Keratinocyte (primary cell): ENCODE measurements at regions not wholly inside any gene's neighbourhood (a gene's known extent, or its start where the extent isn't known, plus 50 kb on each side); places are given as distances from the start of the nearest gene placed in this dataset.

ENCODE experiments used
- CTCF ChIP-seq, 3 experiments: IDR thresholded peaks in 1 of 3; conservative IDR thresholded peaks in 1 of 3; optimal IDR thresholded peaks in 1 of 3; 2 replicates in 2 of 3; 3 replicates in 1 of 3; pipeline versions ENCODE3 to v1.5.1; 2011; ENCODE audit warnings: low read length in 3 of 3, mild to moderate bottlenecking in 3 of 3, moderate library complexity in 2 of 3, control low read depth in 1 of 3, inconsistent platforms in 1 of 3; ENCODE audit not compliant: insufficient read depth in 2 of 3; ENCODE audit errors: extremely low read depth in 1 of 3
- EZH2 ChIP-seq: IDR thresholded peaks from one replicate; pipeline ENCODE4 v1.6.1; 2012; ENCODE audit warnings: inconsistent platforms, mild to moderate bottlenecking, low read length, moderate library complexity

GRCh38 chr5:34509392-34509791, 146.7 kb upstream of the RAI14 start:
- TF ChIP-seq CTCF (optimal IDR thresholded peaks at IDR 0.05 in 1 of 3, IDR thresholded peaks at IDR 0.05 in 1 of 3, conservative IDR thresholded peaks at IDR 0.05 in 1 of 3; ENCODE audit: extremely low read depth in 1 of 3, insufficient read depth in 2 of 3, low read length in 3 of 3) (no peak), EZH2 (no peak)
